ENCODE measurements at regions not wholly inside any gene's neighbourhood (a gene's known extent, or its start where the extent isn't known, plus 50 kb on each side); places are given as distances from the start of the nearest gene placed in this dataset.

DNA sequence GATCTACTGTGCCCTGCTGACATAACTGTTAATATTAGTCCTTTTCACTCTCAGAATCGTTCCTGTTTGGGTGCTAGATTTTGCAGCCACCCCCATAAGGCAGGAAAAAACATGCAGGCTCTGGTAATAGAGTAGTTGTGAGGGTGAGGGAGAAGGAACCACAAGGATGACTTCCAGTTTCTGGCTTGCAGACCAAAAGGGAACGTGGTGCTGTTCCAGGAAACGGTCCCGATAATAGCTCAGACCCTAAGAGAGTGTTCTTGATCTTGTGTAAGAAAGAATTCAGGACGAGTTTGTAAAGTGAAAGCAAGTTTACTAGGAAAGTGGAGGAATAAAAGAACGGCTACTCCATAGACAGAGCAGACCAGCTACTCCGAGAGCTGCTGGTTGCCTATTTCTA lies 50.7 kb upstream of the RHOU start:
- Histone ChIP-seq H3K27me3 (ENCODE audit: control insufficient read depth, insufficient read depth, low read length) (no peaks in the 10 kb centered on the region), H3K4me1 (ENCODE audit: control insufficient read depth, low read depth, low read length) (no peaks in the 10 kb centered on the region), H3K9ac (ENCODE audit: low read length) (no peak overlapping the region), H3K9me3 (ENCODE audit: control insufficient read depth, low read depth, low read length) (no peaks in the 10 kb centered on the region), H3K4me3 (ENCODE audit: low read length) (no peak overlapping the region), H3K27ac (ENCODE audit: low read length) (no peak overlapping the region), H3K36me3 (ENCODE audit: control insufficient read depth, low read depth, low read length) (no peaks in the 10 kb centered on the region)

DNA sequence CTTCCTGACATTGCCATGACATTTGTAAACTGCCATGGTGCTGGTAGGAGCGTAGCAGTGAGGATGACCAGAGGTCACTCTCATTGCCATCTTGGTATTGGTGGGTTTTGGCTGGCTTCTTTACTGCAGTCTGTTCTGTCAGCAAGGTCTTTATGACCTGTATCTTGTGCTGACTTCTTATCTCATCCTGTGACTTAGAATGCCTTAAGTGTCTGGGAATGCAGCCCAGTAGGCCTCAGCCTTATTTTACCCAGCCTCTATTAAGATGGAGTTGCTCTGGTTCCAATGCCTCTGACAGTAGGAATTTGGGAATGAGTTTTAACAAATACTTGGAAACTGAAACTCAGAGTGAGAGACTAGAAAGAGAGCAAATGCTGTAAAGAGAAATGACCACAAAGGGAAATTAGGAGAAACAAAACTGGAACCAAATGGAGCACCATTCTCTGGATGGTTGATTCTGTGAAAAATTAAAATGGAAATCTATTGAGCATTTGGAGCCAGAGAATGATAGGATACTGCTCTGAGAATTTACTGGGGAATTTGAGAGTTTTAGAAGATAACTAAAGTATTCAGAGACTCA lies 50.1 kb upstream of the RHOU start:
- Histone ChIP-seq H3K36me3 (ENCODE audit: control insufficient read depth, low read depth, low read length) (no peaks in the 10 kb centered on the region), H3K27me3 (ENCODE audit: control insufficient read depth, insufficient read depth, low read length) (no peaks in the 10 kb centered on the region), H3K9me3 (ENCODE audit: control insufficient read depth, low read depth, low read length) (no peaks in the 10 kb centered on the region), H3K9ac (ENCODE audit: low read length) (no peak overlapping the region), H3K4me3 (ENCODE audit: low read length) (no peak overlapping the region), H3K4me1 (ENCODE audit: control insufficient read depth, low read depth, low read length) (no peaks in the 10 kb centered on the region), H3K27ac (ENCODE audit: low read length) (no peak overlapping the region)
